IPS-NIHi7 (cell line): ENCODE measurements at regions not wholly inside any gene's neighbourhood (a gene's known extent, or its start where the extent isn't known, plus 50 kb on each side); places are given as distances from the start of the nearest gene placed in this dataset.
A peak's percentile ranks its signal among the peaks of the same experiment; 100 is the strongest.

Experiments used
- DNase-seq: peaks from one replicate; pipeline ENCODE4 v3.0.0; 2012; ENCODE audit warnings: mixed read lengths; ENCODE audit errors: extremely low spot score

DNA sequence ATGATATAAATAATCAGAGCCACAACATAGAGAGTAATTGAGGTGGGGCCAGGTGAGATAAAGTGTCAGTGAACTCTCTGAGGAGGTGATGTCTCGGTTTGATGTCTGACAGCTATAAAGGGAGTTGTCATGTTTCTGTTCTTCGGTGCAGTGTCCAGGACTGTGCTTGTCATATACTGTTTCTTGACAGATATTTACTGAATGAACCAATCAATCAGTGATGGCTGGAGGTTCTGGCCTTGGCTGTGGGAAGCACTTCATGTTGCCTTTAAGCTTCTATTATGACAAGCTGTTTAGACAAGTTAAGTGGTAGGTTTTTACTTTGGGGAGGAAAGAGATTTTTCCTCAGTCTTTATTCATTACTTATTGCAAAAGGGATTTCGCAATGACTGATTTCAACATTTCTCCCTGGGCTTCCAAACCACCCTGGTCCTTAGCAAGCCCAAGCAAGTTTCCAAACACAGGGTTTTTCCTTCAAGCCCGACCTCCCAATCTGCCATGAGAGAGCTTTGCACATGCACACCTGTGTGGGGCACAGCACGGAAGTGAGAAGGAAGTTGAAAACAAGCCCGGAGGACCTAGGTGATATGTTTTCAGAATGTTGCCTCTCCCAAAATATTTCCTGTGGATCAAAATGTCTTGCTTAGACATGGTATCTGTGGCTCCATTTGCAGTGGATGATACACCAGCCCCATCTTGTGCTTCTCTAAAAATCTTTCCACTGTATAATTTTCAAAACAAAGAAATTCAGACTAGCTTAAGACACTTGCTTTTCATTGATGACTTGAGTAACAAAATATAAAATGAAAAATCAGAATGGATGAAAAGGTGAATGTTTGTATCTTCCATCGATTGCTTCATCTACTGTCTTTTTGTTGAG lies 567.3 kb upstream of the BTBD3 start:
- DNase-seq = no peak

DNA sequence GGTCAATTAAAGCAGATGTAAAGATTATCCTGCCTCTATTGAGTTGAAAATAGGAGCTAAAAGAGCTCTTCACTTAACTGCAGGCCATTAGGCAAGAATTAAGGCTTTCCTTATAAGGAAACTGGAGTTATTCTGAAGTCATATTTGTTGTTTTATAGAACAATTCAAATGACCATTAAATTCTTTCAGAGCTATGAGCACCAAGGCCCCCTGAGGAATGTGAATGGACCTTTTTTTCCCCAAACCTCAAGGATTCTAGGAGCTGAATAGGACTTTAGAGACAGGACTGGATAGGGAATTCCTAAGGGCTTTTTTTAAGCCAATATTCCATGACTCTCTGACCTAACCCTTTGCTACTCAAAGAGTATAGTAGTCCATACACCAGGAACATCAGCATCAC lies 565.7 kb upstream of the BTBD3 start:
- DNase-seq = no peak

DNA sequence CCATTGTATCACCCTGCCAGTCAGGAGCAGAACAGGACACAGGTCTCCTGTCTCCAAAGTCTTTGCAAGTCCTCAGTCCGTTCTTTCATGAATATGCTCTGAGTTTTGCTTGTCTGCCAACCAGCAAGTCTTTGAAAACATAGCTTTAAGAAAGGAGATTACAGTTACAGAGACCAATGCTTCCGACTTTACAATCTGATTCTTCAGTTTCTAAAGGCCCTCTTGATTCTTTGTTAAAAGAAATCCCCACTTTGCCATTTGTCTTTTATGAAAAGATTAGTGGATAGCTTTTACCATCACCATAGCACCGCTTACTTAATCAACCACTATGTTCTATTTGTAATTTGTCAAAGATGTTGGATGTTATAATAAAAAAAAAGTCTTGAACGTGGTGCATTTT lies 562.8 kb upstream of the BTBD3 start:
- DNase-seq = no peak

DNA sequence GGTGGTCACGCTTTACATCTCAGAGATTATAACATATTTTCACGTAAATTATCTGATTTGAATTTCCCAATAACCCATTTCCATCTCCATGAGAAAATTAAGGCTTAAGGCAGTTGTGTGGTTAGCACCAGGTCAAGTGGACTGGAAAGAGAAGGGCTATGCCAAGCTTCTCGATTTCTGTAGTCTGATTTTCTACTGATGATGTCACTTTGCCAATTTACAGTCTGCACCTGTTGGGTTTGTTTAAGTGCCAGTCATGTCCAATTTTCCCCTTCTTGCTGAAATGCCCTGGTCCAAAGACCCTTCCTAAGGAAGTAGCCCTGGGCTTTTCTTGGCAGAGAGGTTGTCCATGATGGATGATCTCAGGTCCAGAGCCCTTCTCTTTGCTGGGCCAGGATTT lies 562.3 kb upstream of the BTBD3 start:
- no peak for DNase-seq

DNA sequence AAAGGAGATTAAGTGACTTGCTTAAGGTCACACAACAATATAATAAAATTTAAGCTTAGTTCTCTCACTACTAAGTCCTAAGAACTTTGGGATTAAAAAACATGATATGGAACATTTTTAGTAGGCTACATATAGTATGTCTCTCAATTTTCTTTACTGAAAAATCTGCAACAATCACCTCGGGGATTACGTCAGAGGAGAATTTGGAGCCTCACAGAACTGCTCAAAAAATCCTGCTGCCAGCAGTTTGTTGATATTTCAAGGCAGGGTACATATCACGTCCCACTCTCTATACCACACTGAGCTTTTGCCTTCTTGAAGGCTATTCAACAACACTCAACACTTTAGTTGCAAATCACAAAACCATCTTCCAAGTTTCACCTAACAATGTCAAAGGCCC lies 561.6 kb upstream of the BTBD3 start:
- DNase-seq = no peak

DNA sequence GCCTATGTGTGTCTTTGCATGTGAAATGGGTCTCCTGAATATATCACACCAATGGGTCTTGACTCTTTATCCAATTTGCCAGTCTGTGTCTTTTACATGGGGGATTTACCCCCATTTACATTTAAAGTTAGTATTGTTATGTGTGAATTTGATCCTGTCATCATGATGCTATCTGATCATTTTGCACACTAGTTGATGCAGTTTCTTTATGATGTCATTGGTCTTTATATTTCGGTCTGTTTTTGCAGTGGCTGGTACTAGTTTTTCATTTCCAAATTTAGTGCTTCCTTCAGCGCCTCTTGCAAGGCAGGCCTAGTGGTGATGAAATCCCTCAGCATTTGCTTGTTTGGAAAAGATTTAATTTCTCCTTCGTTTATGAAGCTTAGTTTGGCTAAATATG lies 555.2 kb upstream of the BTBD3 start:
- DNase-seq = no peak

DNA sequence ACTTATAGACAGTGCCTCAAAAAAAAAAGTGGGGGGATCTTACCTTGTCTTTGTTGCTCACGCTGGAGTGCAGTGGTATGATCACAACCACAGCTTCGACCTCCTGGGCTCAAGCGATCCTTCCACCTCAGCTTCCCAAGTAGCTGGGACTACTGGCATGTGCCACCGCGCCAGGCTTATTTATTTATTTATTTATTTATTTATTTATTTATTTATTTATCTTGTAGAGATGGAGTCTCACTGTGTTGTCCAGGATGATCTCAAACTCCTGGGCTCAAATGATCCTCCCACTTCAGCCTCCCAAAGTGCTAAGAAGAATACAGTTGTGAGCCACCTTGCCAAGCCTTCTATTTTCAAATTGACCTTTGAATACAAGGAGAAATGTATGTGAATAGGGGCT lies 553.0 kb upstream of the BTBD3 start:
- DNase-seq = no peak

DNA sequence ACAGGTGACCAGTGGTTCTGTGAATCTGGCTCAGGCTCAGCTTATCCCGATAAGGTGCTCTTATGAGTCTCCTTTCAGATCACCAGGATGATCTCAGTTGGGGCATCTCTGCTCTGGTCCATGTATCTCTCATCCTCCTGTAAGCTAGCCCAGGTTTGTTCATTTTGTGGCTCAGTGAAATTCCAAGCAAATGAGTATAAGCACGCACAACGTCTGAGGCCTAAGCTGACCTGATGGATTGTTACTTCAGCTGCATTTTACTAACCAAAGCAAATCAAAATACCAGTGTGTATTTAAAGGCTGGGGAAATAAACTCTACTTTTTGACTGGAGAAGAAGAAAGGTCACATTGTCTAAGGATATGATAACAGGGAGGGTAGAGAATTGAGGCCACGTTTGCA lies 551.0 kb upstream of the BTBD3 start:
- no peak for DNase-seq

DNA sequence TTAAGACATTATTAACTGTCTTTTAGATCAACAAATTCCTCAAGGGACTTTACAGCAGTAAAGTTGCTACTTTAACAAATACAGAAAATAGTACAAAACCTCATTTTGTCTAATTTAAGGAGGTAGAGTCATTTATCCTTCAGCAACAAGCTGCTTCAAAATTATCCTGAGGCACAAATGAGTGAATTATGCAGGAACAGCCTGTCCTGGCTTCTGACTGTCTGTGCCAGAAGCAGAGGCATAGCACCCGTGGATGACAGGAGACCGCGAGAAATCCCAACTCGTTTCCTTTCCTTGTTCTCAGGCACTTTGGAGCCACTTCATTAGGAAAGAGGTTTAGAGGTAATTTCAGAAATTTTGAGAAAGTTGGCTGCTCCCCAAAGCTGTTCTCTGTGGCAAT lies 549.2 kb upstream of the BTBD3 start:
- DNase-seq = no peak

DNA sequence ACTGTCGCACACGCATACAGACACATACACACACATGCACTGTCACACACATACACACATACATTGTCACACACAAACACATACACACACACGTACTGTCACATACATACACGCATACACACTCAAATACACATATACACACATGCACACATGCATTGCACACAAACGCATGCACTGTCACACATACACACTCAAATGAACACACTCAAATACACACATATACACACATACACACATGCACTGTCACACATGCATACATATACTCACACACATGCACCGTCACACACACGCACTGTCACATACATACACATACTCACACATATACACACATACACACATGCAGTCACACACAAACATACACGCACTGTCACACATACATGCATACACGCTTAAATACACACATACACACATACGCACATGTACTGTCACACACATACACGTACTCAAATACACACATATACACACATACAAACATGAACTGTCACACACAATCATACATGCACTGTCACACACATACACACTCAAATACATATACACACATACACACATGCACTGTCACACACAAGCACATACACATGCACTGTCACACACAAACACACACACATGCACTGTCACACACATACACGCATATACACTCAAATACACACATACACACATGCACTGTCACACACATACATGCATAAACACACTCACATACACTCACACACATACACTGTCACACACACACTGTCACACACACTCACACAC lies 548.6 kb upstream of the BTBD3 start:
- no peak for DNase-seq

DNA sequence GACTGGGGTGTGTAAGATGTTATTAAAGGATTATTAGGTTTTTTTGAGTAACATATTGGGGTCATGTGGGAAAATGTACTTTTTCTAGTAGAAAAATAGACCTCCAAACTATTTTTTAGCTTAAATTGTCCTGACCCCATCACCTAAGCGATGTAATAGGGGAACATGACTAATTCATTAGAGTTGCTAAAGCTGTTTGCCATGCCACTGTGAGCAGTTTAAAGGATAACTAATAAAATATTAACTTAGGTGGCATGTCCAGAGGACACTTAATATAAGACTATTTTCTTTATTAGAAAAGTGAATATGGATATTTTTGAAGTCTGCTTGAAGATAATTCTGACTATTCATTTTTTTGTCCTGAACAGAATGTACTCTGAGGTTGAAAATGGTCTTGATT lies 545.9 kb upstream of the BTBD3 start:
- no peak for DNase-seq

DNA sequence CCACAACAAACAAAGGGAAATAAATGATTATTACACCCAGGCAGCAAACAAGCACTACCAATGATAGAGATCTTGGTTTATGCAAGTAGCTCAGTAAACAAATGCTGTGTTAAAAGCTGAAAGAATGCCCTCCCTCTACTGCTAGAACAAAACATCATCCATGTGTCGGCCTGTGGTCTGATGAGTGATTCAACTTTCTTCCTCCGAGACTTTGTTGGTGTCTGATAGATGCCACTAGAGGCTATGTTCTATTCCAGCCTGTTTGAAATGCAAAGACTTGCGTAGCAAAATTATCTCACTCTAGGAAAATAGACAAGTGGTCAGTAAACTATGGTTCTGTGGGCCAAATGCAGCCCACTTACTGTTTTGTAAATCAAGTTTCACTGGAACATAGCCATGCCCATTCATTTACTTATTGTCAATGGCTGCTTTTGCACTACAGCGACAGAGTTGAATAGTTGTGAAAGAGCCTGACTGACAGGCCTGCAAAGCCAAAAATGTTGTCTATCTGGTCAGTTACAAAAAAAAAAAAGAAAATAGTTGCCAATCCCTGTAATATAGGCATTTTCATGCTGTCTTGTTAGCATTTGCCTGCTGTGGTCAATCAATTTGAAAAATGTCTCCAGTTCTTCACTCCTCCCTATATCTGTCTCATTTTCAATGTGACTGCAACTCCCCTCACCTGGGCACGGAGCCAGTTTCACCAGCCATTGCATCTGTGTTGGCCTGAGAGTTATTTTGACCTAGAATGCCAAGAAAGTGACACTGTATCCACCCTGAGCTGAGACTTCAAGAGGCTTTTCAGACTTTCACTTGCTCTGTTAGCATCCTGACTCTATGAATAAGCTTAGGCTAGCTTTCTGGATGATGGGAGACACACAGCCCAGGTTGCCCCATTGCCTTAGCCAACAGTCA lies 544.6 kb upstream of the BTBD3 start:
- DNase-seq = no peak

DNA sequence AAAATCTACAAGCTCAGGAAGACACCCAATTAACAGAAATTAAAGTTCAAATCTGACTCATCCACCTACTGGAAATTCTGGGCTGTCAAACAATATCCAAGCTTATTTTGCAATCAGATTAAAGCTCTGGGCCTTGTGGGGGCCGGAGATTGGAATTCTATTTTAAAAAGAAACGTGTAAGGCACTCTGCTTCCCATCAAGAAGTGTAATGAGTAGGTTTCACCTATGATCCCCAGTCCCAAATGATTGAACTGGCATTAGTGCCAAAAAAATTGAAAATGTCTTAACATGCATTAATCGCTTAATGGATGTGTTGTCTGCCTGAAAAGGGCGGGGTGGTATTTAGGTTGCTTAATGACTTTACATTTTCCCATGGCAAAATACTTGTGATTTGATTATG lies 542.4 kb upstream of the BTBD3 start:
- no peak for DNase-seq

DNA sequence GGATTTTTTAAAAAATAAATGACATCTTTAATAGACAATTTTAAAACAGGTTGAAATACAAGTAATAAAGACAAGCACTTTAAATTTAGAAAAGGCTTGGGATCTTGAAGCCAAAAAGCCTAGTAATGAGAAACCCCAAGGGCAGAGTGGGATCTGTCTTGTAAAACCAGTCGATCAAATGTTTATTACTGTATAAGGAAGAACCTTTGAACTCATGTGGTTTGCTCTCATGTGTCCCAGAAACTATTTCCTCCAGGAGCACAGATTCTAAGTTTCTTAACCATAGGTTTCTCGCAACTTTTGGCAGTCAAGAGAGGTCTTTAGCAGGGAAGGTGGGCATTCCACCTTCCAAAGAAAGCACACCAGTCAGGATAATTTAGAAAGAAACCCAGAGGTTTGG lies 541.7 kb upstream of the BTBD3 start:
- DNase-seq = no peak

DNA sequence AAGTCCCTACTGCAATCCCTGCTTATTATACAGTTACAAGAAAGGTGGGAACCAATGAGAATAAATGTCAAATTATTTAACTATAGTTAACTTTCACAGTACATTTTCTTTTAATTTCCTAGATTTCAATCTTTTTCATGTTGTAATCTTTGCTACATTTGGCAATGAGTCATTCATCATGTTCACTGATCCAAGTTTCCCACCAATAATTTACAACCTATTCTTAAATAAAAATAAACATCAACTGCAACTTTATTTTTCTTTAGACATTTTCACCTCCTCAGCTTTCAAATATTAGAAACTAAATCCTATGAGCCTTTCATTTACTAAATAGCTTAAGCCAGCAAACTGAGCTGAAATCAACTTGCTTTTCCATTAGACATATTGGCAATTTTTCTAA lies 541.3 kb upstream of the BTBD3 start:
- DNase-seq = no peak

DNA sequence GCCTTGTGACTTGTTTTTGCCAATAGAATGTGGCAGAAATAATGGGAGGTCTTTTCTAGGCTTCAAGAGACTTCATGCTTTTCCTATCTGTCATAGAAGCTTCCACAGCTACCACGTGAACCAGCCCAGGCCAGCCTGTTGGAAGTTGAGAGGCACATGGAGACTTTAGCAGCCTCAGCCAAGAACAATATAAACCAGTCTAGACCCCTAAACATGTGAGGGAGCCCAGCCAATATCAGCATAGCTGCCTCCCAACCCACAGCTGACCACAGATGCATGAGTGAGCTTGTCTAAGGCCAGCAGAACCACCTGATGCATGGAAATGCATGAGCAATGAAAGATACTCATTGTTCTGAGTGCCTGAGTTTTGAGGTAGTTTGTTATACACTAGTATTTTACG lies 540.7 kb upstream of the BTBD3 start:
- no peak for DNase-seq

DNA sequence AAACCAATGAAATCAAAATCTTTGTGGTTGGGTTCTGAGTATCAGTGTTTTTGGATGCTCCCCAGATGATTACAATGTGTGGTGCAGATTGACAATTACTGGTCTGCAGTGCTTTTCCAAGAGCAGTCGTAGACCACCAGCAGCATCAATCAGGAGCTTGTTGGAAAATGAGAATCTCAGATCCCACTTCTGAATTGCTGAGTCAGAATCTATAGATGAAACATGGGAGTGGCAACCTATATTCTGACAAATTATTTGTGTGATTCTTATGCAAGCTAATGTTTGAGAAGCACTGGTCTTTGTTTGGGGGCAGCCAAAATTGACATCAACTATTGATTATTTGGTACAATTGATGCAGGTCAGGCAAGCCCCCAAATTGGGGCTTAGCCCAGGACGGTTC lies 539.9 kb upstream of the BTBD3 start:
- DNase-seq = no peak

DNA sequence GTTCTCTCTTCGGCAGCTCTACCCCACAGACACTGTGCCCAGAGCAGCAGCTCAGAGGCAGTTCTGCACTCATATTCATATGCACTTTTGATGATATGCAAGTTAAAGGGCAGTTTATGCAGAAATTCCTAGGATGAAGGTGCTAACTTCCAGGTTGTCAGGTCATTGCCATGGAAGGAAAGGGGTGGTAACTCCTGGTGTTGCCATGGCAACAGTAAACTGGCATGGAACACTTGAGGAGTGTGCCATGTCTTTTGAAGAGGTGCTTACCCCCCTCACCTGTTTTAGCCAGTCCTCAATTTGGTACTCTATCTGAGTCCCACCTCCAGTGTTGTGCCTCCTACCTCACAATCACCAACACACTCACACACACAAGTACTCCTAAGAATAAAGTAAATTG lies 539.4 kb upstream of the BTBD3 start:
- DNase-seq = peak; percentile 20

DNA sequence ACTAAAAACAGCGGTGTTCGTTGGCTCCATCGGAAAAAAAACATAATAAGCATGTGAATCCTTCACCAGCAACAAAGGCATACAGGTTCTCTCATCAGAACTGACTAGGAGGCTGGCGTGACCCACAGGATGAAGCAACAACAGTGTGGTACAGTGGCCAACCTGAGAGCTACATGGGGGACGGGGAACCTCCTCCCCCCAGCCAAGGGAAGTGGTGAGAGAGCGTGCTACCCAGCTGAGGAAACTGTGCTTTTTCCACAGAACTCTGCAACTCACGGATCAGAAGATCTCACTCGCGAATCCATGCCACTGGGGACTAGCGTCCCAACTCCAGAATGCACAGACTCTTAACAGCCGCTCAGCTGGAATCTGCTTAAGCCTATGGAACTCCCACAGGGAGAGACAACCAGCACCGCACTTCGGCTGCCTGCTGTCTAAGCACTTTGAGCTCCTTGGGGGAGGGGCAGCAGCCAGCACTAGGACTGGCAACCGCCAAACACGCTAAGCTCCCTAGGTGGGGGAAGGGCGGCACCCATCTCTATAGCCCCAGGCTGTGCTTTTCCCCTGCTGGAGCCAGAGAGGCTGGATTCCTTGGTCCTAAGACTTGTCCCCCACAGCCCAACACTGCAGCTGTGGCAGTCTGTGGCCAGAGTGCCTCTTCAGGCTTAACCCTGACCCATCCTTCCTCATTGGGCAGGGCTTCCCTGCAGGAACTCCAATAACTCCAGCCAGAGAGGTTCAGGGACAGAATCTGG lies 538.3 kb upstream of the BTBD3 start:
- DNase-seq = peak; percentile 64

DNA sequence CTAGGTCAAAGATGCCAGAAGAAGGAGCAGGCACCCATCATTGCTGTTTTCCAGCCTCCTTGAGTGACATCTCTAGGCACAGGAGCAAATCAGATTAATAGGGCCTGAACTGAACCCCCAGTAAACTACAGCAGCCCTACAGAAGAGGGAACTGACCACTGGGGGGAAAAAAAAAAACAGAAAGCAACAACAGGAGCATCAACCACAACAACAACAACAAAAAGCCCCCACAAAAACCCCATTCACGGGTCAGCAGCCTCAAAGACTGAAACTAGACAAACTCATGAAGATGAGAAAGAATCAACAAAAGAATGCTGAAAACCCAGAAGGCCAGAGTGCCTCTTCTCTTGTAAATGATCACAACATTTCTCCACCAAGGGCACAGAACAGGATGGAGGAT lies 537.4 kb upstream of the BTBD3 start:
- DNase-seq = no peak

DNA sequence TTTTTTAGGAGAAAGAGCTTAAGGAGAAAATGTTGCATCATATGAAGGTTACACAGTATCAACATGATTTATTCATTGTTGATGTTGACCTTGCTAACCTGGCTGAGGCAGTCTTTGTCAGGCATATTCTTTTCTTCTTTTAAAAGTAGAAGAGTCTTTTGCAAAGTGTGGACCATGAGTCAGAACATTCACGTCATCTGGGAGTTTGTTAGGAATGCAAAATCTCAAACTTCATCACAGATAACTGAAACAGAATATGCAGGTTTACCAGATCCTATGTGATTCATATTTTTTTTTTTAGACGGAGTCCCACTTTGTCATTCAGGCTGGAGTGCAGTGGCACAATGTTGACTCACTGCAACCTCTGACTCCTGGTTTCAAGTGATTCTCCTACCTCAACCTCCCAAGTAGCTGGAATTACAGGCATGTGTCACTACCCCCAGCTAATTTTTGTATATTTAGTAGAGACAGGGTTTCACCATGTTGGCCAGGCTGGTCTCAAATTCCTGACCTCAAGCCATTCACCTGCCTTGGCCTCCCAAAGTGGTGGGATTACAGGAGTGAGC lies 530.4 kb upstream of the BTBD3 start:
- DNase-seq = no peak
